Thoracic aorta (tissue), 2 donors: ENCODE measurements at regions not wholly inside any gene's neighbourhood (a gene's known extent, or its start where the extent isn't known, plus 50 kb on each side); places are given as distances from the start of the nearest gene placed in this dataset.
A peak's percentile ranks its signal among the peaks of the same experiment; 100 is the strongest.
"Not testable (repeated sequence)": the region's sequence is repeated elsewhere in the genome, so short reads cannot be mapped to it uniquely, and the experiment has no call there.

Source experiments
- ATAC-seq: fragments of 150-250 bp; one replicate; pipeline ENCODE4 v1.8.0; 2017; ENCODE audit warnings: low read depth; ENCODE audit not compliant: insufficient number of reproducible peaks, low FRiP score
- DNase-seq: peaks from one replicate; pipeline ENCODE4 v3.0.0-alpha.2; 2020; ENCODE audit warnings: low spot score
- H3K27ac ChIP-seq, 2 donors: fragments of 200-600 bp; sonication (generic); 1 replicate in 1 of 2; 2 replicates in 1 of 2; pipeline ENCODE4 v1.5.1; 2016; ENCODE audit warnings: mild to moderate bottlenecking in 2 of 2, moderate library complexity in 2 of 2
- H3K27me3 ChIP-seq: fragments of 200-600 bp; sonication (generic); replicated peaks from 2 replicates; pipeline ENCODE4 v1.6.0; 2016; ENCODE audit warnings: mild to moderate bottlenecking; ENCODE audit not compliant: insufficient read depth
- H3K36me3 ChIP-seq: fragments of 200-600 bp; sonication (generic); one replicate; pipeline ENCODE4 v1.5.1; 2016
- H3K4me1 ChIP-seq, 2 donors: fragments of 200-600 bp; sonication (generic); 1 replicate in 1 of 2; 2 replicates in 1 of 2; pipeline versions ENCODE4 v1.5.1 to v1.6.0; 2016; ENCODE audit warnings: low read depth in 2 of 2, mild to moderate bottlenecking in 1 of 2; ENCODE audit not compliant: control insufficient read depth in 1 of 2
- H3K4me3 ChIP-seq: fragments of 200-600 bp; sonication (generic); 2 replicates; pipeline ENCODE4 v1.5.1; 2016; ENCODE audit warnings: mild to moderate bottlenecking
- H3K9me3 ChIP-seq: fragments of 200-600 bp; sonication (generic); 2 replicates; pipeline ENCODE4 v1.5.1; 2016
- CTCF ChIP-seq: fragments of 200-600 bp; sonication (generic); IDR thresholded peaks from one replicate; pipeline ENCODE4 v1.5.1; 2019; ENCODE audit warnings: antibody characterized with exemption

- peaks cover 3 to 8% of the 10 kb centered on the region in 2 donors for H3K4me1 ChIP-seq
- DNase-seq (no peak), ATAC-seq (peak; percentile 84)
- H3K36me3 ChIP-seq, result no peaks in the 10 kb centered on the region
- no peaks in the 10 kb centered on the region for H3K27me3 ChIP-seq
- H3K4me3 ChIP-seq, result no peak overlapping the region
- no peaks in the 10 kb centered on the region for H3K9me3 ChIP-seq
- TF ChIP-seq CTCF, result no peak
- no peak overlapping the region for H3K27ac ChIP-seq
Measured at GRCh38 chr4:17027495-17027894, 129.1 kb upstream of the LDB2 start.

- no peak overlapping the region for H3K4me3 ChIP-seq
- no peak overlapping the region for H3K27ac ChIP-seq
- H3K36me3 ChIP-seq, result no peaks in the 10 kb centered on the region
- H3K27me3 ChIP-seq, result no peaks in the 10 kb centered on the region
- ATAC-seq (no peak), DNase-seq (no peak)
- TF ChIP-seq CTCF, result no peak
- H3K4me1 ChIP-seq, result peaks cover 0 to 8% of the 10 kb centered on the region in 2 donors
- no peaks in the 10 kb centered on the region for H3K9me3 ChIP-seq
Measured at GRCh38 chr4:17024425-17024824, 126.0 kb upstream of the LDB2 start.

GRCh38 chr4:17020901-17021300 lies 122.5 kb upstream of the LDB2 start:
- no peaks in the 10 kb centered on the region for H3K36me3 ChIP-seq
- no peak for TF ChIP-seq CTCF
- no peak overlapping the region for H3K4me3 ChIP-seq
- no peak for ATAC-seq
- H3K9me3 ChIP-seq, result no peaks in the 10 kb centered on the region
- no peak overlapping the region for H3K27ac ChIP-seq
- DNase-seq, result no peak
- H3K4me1 ChIP-seq, result no peaks in the 10 kb centered on the region
- no peaks in the 10 kb centered on the region for H3K27me3 ChIP-seq

GRCh38 chr4:17020451-17020850 lies 122.0 kb upstream of the LDB2 start:
- TF ChIP-seq CTCF, result no peak
- DNase-seq (no peak), ATAC-seq (no peak)
- Histone ChIP-seq H3K36me3 (no peaks in the 10 kb centered on the region), H3K9me3 (no peaks in the 10 kb centered on the region), H3K27ac (no peak overlapping the region), H3K27me3 (no peaks in the 10 kb centered on the region), H3K4me1 (no peaks in the 10 kb centered on the region), H3K4me3 (no peak overlapping the region)

GRCh38 chr4:17018621-17019020 lies 120.2 kb upstream of the LDB2 start:
- not testable (repeated sequence) for H3K9me3 ChIP-seq, H3K36me3 ChIP-seq, H3K4me3 ChIP-seq, H3K27ac ChIP-seq, H3K27me3 ChIP-seq, H3K4me1 ChIP-seq, ATAC-seq, DNase-seq

- TF ChIP-seq CTCF, result no peak
- DNase-seq, result no peak
- no peak for ATAC-seq
- H3K4me3 ChIP-seq, result no peak overlapping the region
- no peaks in the 10 kb centered on the region for H3K27me3 ChIP-seq
- H3K36me3 ChIP-seq, result no peaks in the 10 kb centered on the region
- H3K9me3 ChIP-seq, result no peaks in the 10 kb centered on the region
- H3K27ac ChIP-seq, result no peak overlapping the region
- no peaks in the 10 kb centered on the region for H3K4me1 ChIP-seq
Measured at GRCh38 chr4:17018013-17018412, 119.6 kb upstream of the LDB2 start.
